H9 (cell line): ENCODE measurements at regions not wholly inside any gene's neighbourhood (a gene's known extent, or its start where the extent isn't known, plus 50 kb on each side); places are given as distances from the start of the nearest gene placed in this dataset.

Experiments
- DNase-seq: peaks from one replicate; pipeline ENCODE4 v3.0.0-alpha.2; 2017
- H2AFZ ChIP-seq: one replicate; pipeline ENCODE4 v1.6.1; 2013; ENCODE audit warnings: mild to moderate bottlenecking, low read length, control low read depth, moderate library complexity
- H2AK5ac ChIP-seq: 2 replicates; pipeline ENCODE4 v1.6.1; 2013; ENCODE audit warnings: low read length, control low read depth, mixed read lengths; ENCODE audit not compliant: insufficient read length
- H2BK120ac ChIP-seq: one replicate; pipeline ENCODE4 v1.6.1; 2013; ENCODE audit warnings: low read depth, mild to moderate bottlenecking, low read length, control low read depth, inconsistent platforms; ENCODE audit not compliant: poor library complexity, severe bottlenecking
- H2BK12ac ChIP-seq: 2 replicates; pipeline ENCODE4 v1.6.1; 2013; ENCODE audit warnings: low read length, control low read depth, mixed read lengths, low read depth; ENCODE audit not compliant: insufficient read length
- H2BK15ac ChIP-seq: 2 replicates; pipeline ENCODE4 v1.6.1; 2013; ENCODE audit warnings: low read depth, low read length, control low read depth
- H2BK20ac ChIP-seq: one replicate; pipeline ENCODE4 v1.6.1; 2013; ENCODE audit warnings: low read depth, mild to moderate bottlenecking, low read length, control low read depth, inconsistent platforms; ENCODE audit not compliant: poor library complexity, severe bottlenecking
- H2BK5ac ChIP-seq: 2 replicates; pipeline ENCODE4 v1.6.1; 2013; ENCODE audit warnings: low read length, control low read depth, mixed read lengths; ENCODE audit not compliant: insufficient read length
- H3K14ac ChIP-seq: 2 replicates; pipeline ENCODE4 v1.6.1; 2013; ENCODE audit warnings: low read length, control low read depth; ENCODE audit not compliant: insufficient read depth
- H3K18ac ChIP-seq: 2 replicates; pipeline ENCODE4 v1.6.1; 2013; ENCODE audit warnings: low read depth, mild to moderate bottlenecking, mixed read lengths, low read length, control low read depth; ENCODE audit not compliant: insufficient read length
- H3K23ac ChIP-seq: 2 replicates; pipeline ENCODE4 v1.6.1; 2013; ENCODE audit warnings: low read length, control low read depth, mixed read lengths, low read depth; ENCODE audit not compliant: insufficient read length
- H3K23me2 ChIP-seq: 2 replicates; pipeline ENCODE4 v1.6.1; 2013; ENCODE audit warnings: low read depth, mild to moderate bottlenecking, mixed read lengths, low read length, control low read depth; ENCODE audit not compliant: insufficient read length, poor library complexity, severe bottlenecking
- H3K27ac ChIP-seq: 2 replicates; pipeline ENCODE4 v1.5.1; 2013; ENCODE audit warnings: low read length, control low read depth, mixed read lengths, low read depth; ENCODE audit not compliant: insufficient read length
- H3K27me3 ChIP-seq: 2 replicates; pipeline ENCODE4 v1.6.1; 2013; ENCODE audit warnings: low read length, control low read depth, inconsistent platforms; ENCODE audit not compliant: insufficient read depth
- H3K4ac ChIP-seq: 2 replicates; pipeline ENCODE4 v1.6.1; 2013; ENCODE audit warnings: low read depth, mild to moderate bottlenecking, control low read depth, inconsistent platforms, low read length, moderate library complexity
- H3K4me1 ChIP-seq: 2 replicates; pipeline ENCODE4 v1.6.1; 2013; ENCODE audit warnings: low read length, control low read depth, inconsistent platforms; ENCODE audit not compliant: insufficient read depth
- H3K4me2 ChIP-seq: 2 replicates; pipeline ENCODE4 v1.6.1; 2013; ENCODE audit warnings: low read length, control low read depth, mixed read lengths; ENCODE audit not compliant: insufficient read length, insufficient read depth
- H3K56ac ChIP-seq: 2 replicates; pipeline ENCODE4 v1.6.1; 2013; ENCODE audit warnings: low read depth, mild to moderate bottlenecking, mixed read lengths, low read length, control low read depth; ENCODE audit not compliant: insufficient read length
- H3K79me1 ChIP-seq: 2 replicates; pipeline ENCODE4 v1.6.1; 2013; ENCODE audit warnings: low read depth, mild to moderate bottlenecking, moderate library complexity, low read length, control low read depth, inconsistent platforms; ENCODE audit not compliant: insufficient read depth, poor library complexity, severe bottlenecking
- H3K79me2 ChIP-seq: 2 replicates; pipeline ENCODE4 v1.6.1; 2013; ENCODE audit warnings: low read length, control low read depth, inconsistent platforms; ENCODE audit not compliant: insufficient read depth
- H3K9ac ChIP-seq: 2 replicates; pipeline ENCODE4 v1.6.1; 2013; ENCODE audit warnings: low read length, control low read depth, mixed read lengths; ENCODE audit not compliant: insufficient read length; ENCODE audit errors: extremely low read depth
- H3K9me3 ChIP-seq: one replicate; pipeline ENCODE4 v1.6.1; 2013; ENCODE audit warnings: low read depth, low read length, inconsistent platforms; ENCODE audit not compliant: control insufficient read depth
- H3T11ph ChIP-seq: one replicate; pipeline ENCODE4 v1.6.1; 2013; ENCODE audit warnings: mild to moderate bottlenecking, low read length, control low read depth, inconsistent platforms
- H4K20me1 ChIP-seq: one replicate; pipeline ENCODE4 v1.6.1; 2013; ENCODE audit not compliant: control insufficient read depth, insufficient read length, insufficient read depth
- H4K5ac ChIP-seq: 2 replicates; pipeline ENCODE4 v1.6.1; 2013; ENCODE audit warnings: low read depth, mild to moderate bottlenecking, mixed read lengths, low read length, control low read depth; ENCODE audit not compliant: insufficient read length
- H4K8ac ChIP-seq: replicated peaks from 2 replicates; pipeline ENCODE4 v1.6.1; 2013; ENCODE audit warnings: low read length, control low read depth, mixed read lengths, low read depth; ENCODE audit not compliant: insufficient read length
- H4K91ac ChIP-seq: 2 replicates; pipeline ENCODE4 v1.6.1; 2013; ENCODE audit warnings: low read depth, mild to moderate bottlenecking, moderate library complexity, mixed read lengths, low read length, control low read depth; ENCODE audit not compliant: insufficient read length
- H3K27ac Mint-ChIP-seq, 3 experiments: 2 replicates in 2 of 3; 3 replicates in 1 of 3; pipeline ENCODE4 v1.8.0; 2020 to 2021; ENCODE audit warnings: mixed read lengths in 3 of 3, mild to moderate bottlenecking in 1 of 3, moderate library complexity in 1 of 3
- H3K27me3 Mint-ChIP-seq: 2 replicates; pipeline ENCODE4 v1.8.0; 2021; ENCODE audit warnings: low read depth, mild to moderate bottlenecking, moderate library complexity, mixed read lengths
- H3K36me3 Mint-ChIP-seq, 3 experiments: 2 replicates in 2 of 3; 3 replicates in 1 of 3; pipeline ENCODE4 v1.8.0; 2020 to 2021; ENCODE audit warnings: low read depth in 3 of 3, mixed read lengths in 3 of 3; ENCODE audit not compliant: insufficient read depth in 1 of 3
- H3K4me1 Mint-ChIP-seq, 2 experiments: 2 replicates each; pipeline ENCODE4 v1.8.0; 2020; ENCODE audit warnings: mixed read lengths in 2 of 2
- H3K4me3 Mint-ChIP-seq, 2 experiments: 2 replicates in 1 of 2; 3 replicates in 1 of 2; pipeline ENCODE4 v1.8.0; 2020 to 2021; ENCODE audit warnings: mild to moderate bottlenecking in 2 of 2, mixed read lengths in 2 of 2, moderate library complexity in 1 of 2
- H3K9me3 Mint-ChIP-seq, 2 experiments: 2 replicates in 1 of 2; 3 replicates in 1 of 2; pipeline ENCODE4 v1.8.0; 2020; ENCODE audit warnings: mild to moderate bottlenecking in 2 of 2, mixed read lengths in 2 of 2, moderate library complexity in 1 of 2
- WGBS: extraction: QIAGEN DNeasy Blood & Tissue Kit; methylation state at CpG from one replicate; pipeline ENCODE4 v1.1.7; 2013; ENCODE audit warnings: missing lambda C conversion rate, low lambda C conversion rate, mixed read lengths; ENCODE audit not compliant: insufficient read length; ENCODE audit errors: extremely low coverage; 5-methylcytosine and 5-hydroxymethylcytosine counted together
- TF ChIP-seq, protein P1 (sequence below): fragments of 200-600 bp; sonication (generic); conservative IDR thresholded peaks from 3 replicates; pipeline ENCODE4 v1.8.0; 2021; ENCODE audit warnings: antibody characterized with exemption, mild to moderate bottlenecking

DNA sequence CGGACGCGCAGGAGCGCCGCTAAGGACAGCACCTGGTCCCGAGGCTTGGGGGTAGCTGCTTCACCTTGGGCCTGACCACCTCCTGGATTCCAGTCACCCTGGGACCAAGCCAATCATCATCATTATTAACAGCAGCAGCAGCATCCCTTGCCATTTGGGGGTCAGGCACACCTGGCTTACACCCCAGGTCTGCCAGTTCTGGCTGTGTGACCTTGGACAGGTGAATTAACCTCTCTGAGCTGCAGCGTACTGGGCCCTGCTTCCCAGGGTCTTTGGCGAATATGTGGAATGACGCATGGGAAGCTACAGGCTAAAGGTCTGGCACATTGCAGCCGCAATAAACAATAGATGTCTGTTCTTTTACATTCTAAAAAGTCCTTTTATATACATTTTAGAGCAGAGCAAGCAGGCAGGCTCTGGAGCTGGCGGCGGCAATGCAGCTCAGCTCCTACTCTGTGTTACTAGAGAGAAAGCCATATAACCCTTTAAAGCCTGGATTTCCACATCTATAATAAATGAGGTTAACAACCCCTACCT, 97.8 kb upstream of the CPLX2 start:
- Mint-ChIP-seq H3K27me3 (peaks cover 37% of the 10 kb centered on the region), H3K36me3 (no peaks in the 10 kb centered on the region), H3K9me3 (no peaks in the 10 kb centered on the region; a peak in 1 of 5 replicates), H3K4me3 (peak overlapping the region; percentile 52 to 66; a peak in 3 of 5 replicates), H3K4me1 (peaks cover 6 to 17% of the 10 kb centered on the region in 2 experiments; a peak in 3 of 4 replicates), H3K27ac (no peak overlapping the region)
- Histone ChIP-seq H3K27me3 (no peaks in the 10 kb centered on the region; the same call in 1 of the 2 replicates), H4K91ac (no peak overlapping the region), H4K5ac (no peak overlapping the region), H3K9ac (no peak overlapping the region), H2BK20ac (no peak overlapping the region), H4K20me1 (no peaks in the 10 kb centered on the region), H2AK5ac (no peak overlapping the region), H3K14ac (no peak overlapping the region), H2BK12ac (no peak overlapping the region), H3K9me3 (no peaks in the 10 kb centered on the region), H3K56ac (no peak overlapping the region), H3K23me2 (peaks cover 7% of the 10 kb centered on the region), H3K4me1 (no peaks in the 10 kb centered on the region), H2BK120ac (no peak overlapping the region), H3K23ac (no peak overlapping the region), H4K8ac (no peak overlapping the region), H3K27ac (no peak overlapping the region), H2BK5ac (no peak overlapping the region), H3T11ph (no peak overlapping the region), H3K4ac (no peak overlapping the region), H3K18ac (no peak overlapping the region), H2AFZ (no peak overlapping the region), H3K79me1 (no peaks in the 10 kb centered on the region), H3K4me2 (peak overlapping the region; percentile 69), H2BK15ac (no peak overlapping the region), H3K79me2 (no peaks in the 10 kb centered on the region)
- TF ChIP-seq, protein P1, sequence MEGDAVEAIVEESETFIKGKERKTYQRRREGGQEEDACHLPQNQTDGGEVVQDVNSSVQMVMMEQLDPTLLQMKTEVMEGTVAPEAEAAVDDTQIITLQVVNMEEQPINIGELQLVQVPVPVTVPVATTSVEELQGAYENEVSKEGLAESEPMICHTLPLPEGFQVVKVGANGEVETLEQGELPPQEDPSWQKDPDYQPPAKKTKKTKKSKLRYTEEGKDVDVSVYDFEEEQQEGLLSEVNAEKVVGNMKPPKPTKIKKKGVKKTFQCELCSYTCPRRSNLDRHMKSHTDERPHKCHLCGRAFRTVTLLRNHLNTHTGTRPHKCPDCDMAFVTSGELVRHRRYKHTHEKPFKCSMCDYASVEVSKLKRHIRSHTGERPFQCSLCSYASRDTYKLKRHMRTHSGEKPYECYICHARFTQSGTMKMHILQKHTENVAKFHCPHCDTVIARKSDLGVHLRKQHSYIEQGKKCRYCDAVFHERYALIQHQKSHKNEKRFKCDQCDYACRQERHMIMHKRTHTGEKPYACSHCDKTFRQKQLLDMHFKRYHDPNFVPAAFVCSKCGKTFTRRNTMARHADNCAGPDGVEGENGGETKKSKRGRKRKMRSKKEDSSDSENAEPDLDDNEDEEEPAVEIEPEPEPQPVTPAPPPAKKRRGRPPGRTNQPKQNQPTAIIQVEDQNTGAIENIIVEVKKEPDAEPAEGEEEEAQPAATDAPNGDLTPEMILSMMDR, result no peak
- DNase-seq, result no peak
- WGBS, result no CpG with 5 or more reads among the region's 12 CpGs
